ENCODE measurements at regions not wholly inside any gene's neighbourhood (a gene's known extent, or its start where the extent isn't known, plus 50 kb on each side); places are given as distances from the start of the nearest gene placed in this dataset.

GRCh38 chr18:44241020-44241419 is 439.7 kb upstream of the SETBP1 start:
- DNase-seq (ENCODE audit: low spot score) = no peak
- no peak overlapping the region for H3K4me3 Mint-ChIP-seq
- no peaks in the 10 kb centered on the region for H3K27me3 Mint-ChIP-seq (ENCODE audit: low read depth)
- no peak overlapping the region for H3K27ac Mint-ChIP-seq
- H3K36me3 Mint-ChIP-seq = no peaks in the 10 kb centered on the region
- no peaks in the 10 kb centered on the region for H3K9me3 Mint-ChIP-seq
- TF ChIP-seq FOXK1 (CRISPR knock-in tag; IDR thresholded peaks at IDR 0.05) = no peak
- TF ChIP-seq ATF6 (CRISPR knock-in tag; IDR thresholded peaks at IDR 0.05) = no peak
- TF ChIP-seq ZNF423 (CRISPR knock-in tag; IDR thresholded peaks at IDR 0.05) = no peak
- TF ChIP-seq ZNF425 (CRISPR knock-in tag; conservative IDR thresholded peaks at IDR 0.05) = no peak
- TF ChIP-seq E2F5 (CRISPR knock-in tag; IDR thresholded peaks at IDR 0.05) = no peak
- no peak for ATAC-seq
- no peaks in the 10 kb centered on the region for H3K4me1 Mint-ChIP-seq
- POLR2A ChIA-PET = no interaction called here
- CTCF ChIA-PET = no interaction called here

- TF ChIP-seq AFF4 (CRISPR knock-in tag; IDR thresholded peaks at IDR 0.05; ENCODE audit: borderline replicate concordance) (no peak), ZNF232 (CRISPR knock-in tag; IDR thresholded peaks at IDR 0.05) (no peak), ZNF512 (CRISPR knock-in tag; IDR thresholded peaks at IDR 0.05; ENCODE audit: borderline replicate concordance) (no peak), SMAD4 (CRISPR knock-in tag; IDR thresholded peaks at IDR 0.05) (no peak), ESRRA (CRISPR knock-in tag; IDR thresholded peaks at IDR 0.05; ENCODE audit: borderline replicate concordance) (no peak), TEAD4 (CRISPR knock-in tag; IDR thresholded peaks at IDR 0.05) (no peak), PREB (CRISPR knock-in tag; IDR thresholded peaks at IDR 0.05; ENCODE audit: borderline replicate concordance) (no peak), NR1H2 (CRISPR knock-in tag; IDR thresholded peaks at IDR 0.05) (no peak)
- ATAC-seq (no peak), DNase-seq (ENCODE audit: low spot score) (no peak)
- H3K27ac Mint-ChIP-seq = no peak overlapping the region
- H3K4me3 Mint-ChIP-seq = no peak overlapping the region
- CTCF ChIA-PET = no interaction called here
- POLR2A ChIA-PET = no interaction called here
- H3K36me3 Mint-ChIP-seq = no peaks in the 10 kb centered on the region
- H3K27me3 Mint-ChIP-seq (ENCODE audit: low read depth) = no peaks in the 10 kb centered on the region
- H3K4me1 Mint-ChIP-seq = no peaks in the 10 kb centered on the region
- peaks cover 7% of the 10 kb centered on the region; the same call in 1 of the 2 replicates for H3K9me3 Mint-ChIP-seq
These were observed 435.7 kb upstream of the SETBP1 start for GRCh38 chr18:44245019-44245418.
